22Rv1 (cell line): ENCODE measurements at regions not wholly inside any gene's neighbourhood (a gene's known extent, or its start where the extent isn't known, plus 50 kb on each side); places are given as distances from the start of the nearest gene placed in this dataset.

Experiments
- H3K27ac ChIP-seq: fragments of 450-650 bp; 2 replicates; pipeline ENCODE4 v1.5.1; 2017
- CTCF ChIP-seq: fragments of 450-650 bp; IDR thresholded peaks from 2 replicates; pipeline ENCODE4 v1.5.1; 2017; ENCODE audit warnings: mild to moderate bottlenecking
- ZFX ChIP-seq: fragments of 450-650 bp; IDR thresholded peaks from 2 replicates; pipeline ENCODE4 v1.6.1; 2017; ENCODE audit warnings: antibody characterized with exemption, borderline replicate concordance

GRCh38 chr1:213397638-213398037 is 346.6 kb downstream of the RPS6KC1 start:
- TF ChIP-seq ZFX: no peak
- TF ChIP-seq CTCF: no peak

GRCh38 chr1:213399695-213400094 is 348.7 kb downstream of the RPS6KC1 start:
- H3K27ac ChIP-seq: no peak overlapping the region
- TF ChIP-seq ZFX: no peak
- TF ChIP-seq CTCF: no peak

More at GRCh38 chr1:213397638-213398037, 346.6 kb downstream of the RPS6KC1 start:
- H3K27ac ChIP-seq: no peak overlapping the region

DNA sequence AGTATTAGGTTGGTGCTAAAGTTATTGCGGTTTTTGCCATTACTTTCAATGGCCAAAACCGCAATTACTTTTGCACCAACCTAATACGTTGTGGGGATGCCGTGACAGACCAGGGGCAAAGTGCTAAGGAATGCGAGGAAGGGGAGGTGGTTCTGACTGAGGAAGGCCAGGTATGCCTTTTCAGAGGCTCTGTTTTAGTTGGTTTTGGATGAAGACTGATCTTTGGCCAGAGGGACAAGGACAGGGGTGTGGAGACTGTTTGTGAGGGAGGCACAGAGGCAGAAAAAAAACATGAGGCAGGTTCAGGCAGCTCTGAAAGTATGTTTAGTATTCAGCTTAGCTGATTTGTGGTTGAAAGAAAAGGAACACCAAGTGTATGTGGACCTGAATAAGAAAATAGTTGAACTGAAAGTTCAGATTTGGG is 358.2 kb downstream of the RPS6KC1 start:
- H3K27ac ChIP-seq: no peak overlapping the region
- TF ChIP-seq ZFX: no peak
- no peak for TF ChIP-seq CTCF

DNA sequence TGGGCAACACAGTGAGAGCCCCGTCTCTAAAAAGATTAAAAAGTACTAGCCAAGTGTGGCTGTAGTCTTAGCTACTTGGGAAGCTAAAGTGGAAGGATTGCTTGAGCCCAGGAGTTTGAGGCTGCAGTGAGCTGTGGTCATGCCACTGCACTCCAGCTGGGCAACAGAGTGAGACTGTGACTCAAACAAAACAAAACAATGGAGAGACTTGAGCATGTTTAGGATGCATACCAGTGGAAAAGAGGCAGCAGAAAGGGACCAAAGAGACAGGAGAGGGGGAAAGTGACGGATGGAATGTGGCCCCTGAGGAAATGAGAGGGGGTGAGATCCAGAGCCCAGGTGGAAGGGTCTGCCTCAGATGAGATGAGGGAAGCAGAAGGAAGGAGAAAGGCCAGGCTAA is 358.9 kb downstream of the RPS6KC1 start:
- TF ChIP-seq CTCF (no peak), ZFX (no peak)
- H3K27ac ChIP-seq: no peak overlapping the region

GRCh38 chr1:213414346-213414745 is 363.3 kb downstream of the RPS6KC1 start:
- no peak overlapping the region for H3K27ac ChIP-seq
- TF ChIP-seq ZFX (no peak), CTCF (no peak)

DNA sequence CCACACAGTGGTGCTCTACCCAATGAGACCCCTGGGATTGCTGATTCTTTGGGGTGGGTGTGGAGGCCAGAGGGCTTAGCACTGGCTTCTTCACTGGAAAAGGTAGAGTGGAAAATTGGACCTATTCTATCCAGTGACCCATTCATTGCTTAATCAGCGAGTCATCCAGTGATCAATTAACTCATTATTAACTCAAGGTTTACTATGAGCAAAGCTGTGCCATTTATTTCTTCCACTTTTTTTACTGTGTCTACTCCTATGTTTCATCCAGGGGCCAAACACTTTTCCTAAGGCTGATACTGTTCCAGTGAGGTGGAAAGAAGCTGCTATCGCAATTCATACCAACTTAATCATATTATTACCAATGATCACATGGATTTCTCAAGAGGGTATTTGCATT is 363.9 kb downstream of the RPS6KC1 start:
- H3K27ac ChIP-seq: no peak overlapping the region
- TF ChIP-seq ZFX: no peak

GRCh38 chr1:213415691-213416380 is 364.8 kb downstream of the RPS6KC1 start:
- H3K27ac ChIP-seq: no peak overlapping the region
- no peak for TF ChIP-seq CTCF
- no peak for TF ChIP-seq ZFX
